Fibroblast of lung (primary cell): ENCODE measurements at regions not wholly inside any gene's neighbourhood (a gene's known extent, or its start where the extent isn't known, plus 50 kb on each side); places are given as distances from the start of the nearest gene placed in this dataset.

Experiments used
- DNase-seq, 2 donors: peaks; one replicate each; pipeline versions ENCODE4 v3.0.0 to v3.0.0-alpha.2; 2010; ENCODE audit warnings: low read depth in 2 of 2
- H2AFZ ChIP-seq: 2 replicates; pipeline ENCODE4 v1.5.1; 2012; ENCODE audit warnings: low read length, control low read depth, inconsistent platforms
- H3K27ac ChIP-seq: 2 replicates; pipeline ENCODE4 v1.5.1; 2011; ENCODE audit warnings: low read length, control low read depth; ENCODE audit not compliant: insufficient read depth
- H3K27me3 ChIP-seq: 2 replicates; pipeline ENCODE4 v1.5.1; 2011; ENCODE audit warnings: mild to moderate bottlenecking, low read length; ENCODE audit not compliant: control insufficient read depth, insufficient read depth
- H3K36me3 ChIP-seq: 2 replicates; pipeline ENCODE4 v1.5.1; 2011; ENCODE audit warnings: low read length; ENCODE audit not compliant: control insufficient read depth, insufficient read depth
- H3K4me1 ChIP-seq: 2 replicates; pipeline ENCODE4 v1.5.1; 2011; ENCODE audit warnings: low read length; ENCODE audit not compliant: control insufficient read depth, insufficient read depth; ENCODE audit errors: extremely low read depth
- H3K4me2 ChIP-seq: 2 replicates; pipeline ENCODE4 v1.5.1; 2011; ENCODE audit warnings: low read length, control low read depth; ENCODE audit not compliant: insufficient read depth; ENCODE audit errors: extremely low read depth
- H3K4me3 ChIP-seq, 4 experiments: fragments of 200-600 bp in 1 of 4; sonication (generic) in 1 of 4; replicated peaks in 1 of 4; 2 replicates each; pipeline ENCODE4 v1.5.1; 2011 to 2016; ENCODE audit warnings: low read length in 4 of 4, low read depth in 3 of 4, mild to moderate bottlenecking in 3 of 4, control low read depth in 2 of 4, inconsistent platforms in 1 of 4, mixed read lengths in 1 of 4; ENCODE audit not compliant: insufficient read depth in 1 of 4; ENCODE audit errors: control extremely low read depth in 1 of 4
- H3K79me2 ChIP-seq: 2 replicates; pipeline ENCODE4 v1.5.1; 2012; ENCODE audit warnings: mild to moderate bottlenecking, low read length, inconsistent platforms; ENCODE audit not compliant: control insufficient read depth, insufficient read depth
- H3K9ac ChIP-seq: 2 replicates; pipeline ENCODE4 v1.5.1; 2011; ENCODE audit warnings: mild to moderate bottlenecking, low read length, control low read depth; ENCODE audit not compliant: insufficient read depth
- H3K9me3 ChIP-seq: 2 replicates; pipeline ENCODE4 v1.5.1; 2012; ENCODE audit warnings: low read depth, low read length; ENCODE audit not compliant: control insufficient read depth, insufficient read depth
- H4K20me1 ChIP-seq: 2 replicates; pipeline ENCODE4 v1.5.1; 2011; ENCODE audit warnings: low read length; ENCODE audit not compliant: control insufficient read depth, insufficient read depth; ENCODE audit errors: extremely low read depth
- CTCF ChIP-seq, 2 donors: IDR thresholded peaks in 1 of 2; conservative IDR thresholded peaks in 1 of 2; 1 replicate in 1 of 2; 2 replicates in 1 of 2; pipeline ENCODE4 v1.5.1; 2011 to 2012; ENCODE audit warnings: low read length in 2 of 2, control low read depth in 1 of 2, inconsistent platforms in 1 of 2, low read depth in 1 of 2, mild to moderate bottlenecking in 1 of 2
- EZH2 ChIP-seq: IDR thresholded peaks from 2 replicates; pipeline ENCODE4 v1.5.1; 2012; ENCODE audit warnings: low read length, control low read depth, mild to moderate bottlenecking; ENCODE audit errors: missing control alignments

- H3K9me3 ChIP-seq = no peaks in the 10 kb centered on the region
- H3K4me2 ChIP-seq = no peak overlapping the region
- H3K27me3 ChIP-seq = no peaks in the 10 kb centered on the region
- no peaks in the 10 kb centered on the region for H4K20me1 ChIP-seq
- TF ChIP-seq EZH2 (no peak), CTCF (conservative IDR thresholded peaks at IDR 0.05 in 1 of 2, IDR thresholded peaks at IDR 0.05 in 1 of 2; ENCODE audit: low read depth in 1 of 2, low read length in 2 of 2) (no peak)
- H3K4me3 ChIP-seq = no peak overlapping the region
- no peaks in the 10 kb centered on the region for H3K4me1 ChIP-seq
- no peak overlapping the region for H3K27ac ChIP-seq
- H3K79me2 ChIP-seq = no peaks in the 10 kb centered on the region
- peak in 1 of 2 donors; percentile 60 for DNase-seq
- H3K9ac ChIP-seq = no peak overlapping the region
- H3K36me3 ChIP-seq = no peaks in the 10 kb centered on the region
- no peak overlapping the region for H2AFZ ChIP-seq
These were observed 108.0 kb upstream of the TARS1 start for GRCh38 chr5:33332804-33333203.

- DNase-seq = no peak
- no peak for TF ChIP-seq EZH2
These were observed 105.9 kb upstream of the TARS1 start for GRCh38 chr5:33334829-33335228.

GRCh38 chr5:33336891-33337636 is 103.7 kb upstream of the TARS1 start:
- H3K27ac ChIP-seq = no peak overlapping the region
- H3K9me3 ChIP-seq = no peaks in the 10 kb centered on the region
- TF ChIP-seq EZH2 (no peak), CTCF (conservative IDR thresholded peaks at IDR 0.05 in 1 of 2, IDR thresholded peaks at IDR 0.05 in 1 of 2; ENCODE audit: low read depth in 1 of 2, low read length in 2 of 2) (no peak)
- no peaks in the 10 kb centered on the region for H3K4me1 ChIP-seq
- peak; percentile 51 to 89 for DNase-seq
- H3K4me2 ChIP-seq = no peak overlapping the region
- H3K27me3 ChIP-seq = no peaks in the 10 kb centered on the region
- H4K20me1 ChIP-seq = no peaks in the 10 kb centered on the region
- H3K79me2 ChIP-seq = no peaks in the 10 kb centered on the region
- H3K36me3 ChIP-seq = no peaks in the 10 kb centered on the region
- H2AFZ ChIP-seq = no peak overlapping the region
- no peak overlapping the region for H3K4me3 ChIP-seq
- no peak overlapping the region for H3K9ac ChIP-seq

More at GRCh38 chr5:33334829-33335228, 105.9 kb upstream of the TARS1 start:
- H4K20me1 ChIP-seq = no peaks in the 10 kb centered on the region
- H3K4me2 ChIP-seq = no peak overlapping the region
- H3K27ac ChIP-seq = no peak overlapping the region
- H3K4me1 ChIP-seq = no peaks in the 10 kb centered on the region
- no peaks in the 10 kb centered on the region for H3K79me2 ChIP-seq
- H2AFZ ChIP-seq = no peak overlapping the region
- no peaks in the 10 kb centered on the region for H3K9me3 ChIP-seq
- H3K36me3 ChIP-seq = no peaks in the 10 kb centered on the region
- no peak overlapping the region for H3K4me3 ChIP-seq
- H3K9ac ChIP-seq = no peak overlapping the region
- no peaks in the 10 kb centered on the region for H3K27me3 ChIP-seq
